ENCODE measurements at regions not wholly inside any gene's neighbourhood (a gene's known extent, or its start where the extent isn't known, plus 50 kb on each side); places are given as distances from the start of the nearest gene placed in this dataset.
"Not testable (repeated sequence)": the region's sequence is repeated elsewhere in the genome, so short reads cannot be mapped to it uniquely, and the experiment has no call there.

DNA sequence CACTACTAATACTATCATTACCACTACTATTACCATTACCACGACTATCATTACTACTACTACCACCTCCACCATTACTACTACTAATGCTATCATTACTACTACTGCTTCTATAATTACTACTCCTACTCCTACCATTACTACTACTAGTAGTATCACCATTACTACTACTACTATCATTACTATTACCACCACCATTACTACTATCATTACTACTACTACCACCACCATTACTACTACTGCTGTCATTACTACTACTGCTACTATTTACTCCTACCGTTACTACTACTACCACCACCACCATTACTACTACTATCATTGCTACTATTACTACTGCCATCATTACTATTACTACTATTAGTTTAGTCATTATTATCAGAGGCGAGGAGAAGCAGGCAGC, 140.9 kb upstream of the KCNJ15 start:
- DNase-seq, result no peak

- DNase-seq, result no peak
Observed at GRCh38 chr21:38119793-38120192, 137.0 kb upstream of the KCNJ15 start.

DNA sequence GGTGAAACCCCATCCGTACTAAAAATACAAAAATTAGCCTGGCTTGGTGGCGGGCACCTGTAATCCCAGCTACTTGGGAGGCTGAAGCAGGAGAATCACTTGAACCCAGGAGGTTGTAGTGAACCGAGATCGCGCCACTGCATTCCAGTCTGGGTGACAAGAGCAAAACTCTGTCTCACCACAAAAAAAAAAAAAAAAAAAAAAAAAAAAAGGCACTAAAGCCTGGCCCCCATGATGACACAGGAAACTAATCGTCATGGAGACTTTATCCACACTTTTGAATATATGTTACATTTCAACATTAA, 136.2 kb upstream of the KCNJ15 start:
- not testable (repeated sequence) for DNase-seq

DNA sequence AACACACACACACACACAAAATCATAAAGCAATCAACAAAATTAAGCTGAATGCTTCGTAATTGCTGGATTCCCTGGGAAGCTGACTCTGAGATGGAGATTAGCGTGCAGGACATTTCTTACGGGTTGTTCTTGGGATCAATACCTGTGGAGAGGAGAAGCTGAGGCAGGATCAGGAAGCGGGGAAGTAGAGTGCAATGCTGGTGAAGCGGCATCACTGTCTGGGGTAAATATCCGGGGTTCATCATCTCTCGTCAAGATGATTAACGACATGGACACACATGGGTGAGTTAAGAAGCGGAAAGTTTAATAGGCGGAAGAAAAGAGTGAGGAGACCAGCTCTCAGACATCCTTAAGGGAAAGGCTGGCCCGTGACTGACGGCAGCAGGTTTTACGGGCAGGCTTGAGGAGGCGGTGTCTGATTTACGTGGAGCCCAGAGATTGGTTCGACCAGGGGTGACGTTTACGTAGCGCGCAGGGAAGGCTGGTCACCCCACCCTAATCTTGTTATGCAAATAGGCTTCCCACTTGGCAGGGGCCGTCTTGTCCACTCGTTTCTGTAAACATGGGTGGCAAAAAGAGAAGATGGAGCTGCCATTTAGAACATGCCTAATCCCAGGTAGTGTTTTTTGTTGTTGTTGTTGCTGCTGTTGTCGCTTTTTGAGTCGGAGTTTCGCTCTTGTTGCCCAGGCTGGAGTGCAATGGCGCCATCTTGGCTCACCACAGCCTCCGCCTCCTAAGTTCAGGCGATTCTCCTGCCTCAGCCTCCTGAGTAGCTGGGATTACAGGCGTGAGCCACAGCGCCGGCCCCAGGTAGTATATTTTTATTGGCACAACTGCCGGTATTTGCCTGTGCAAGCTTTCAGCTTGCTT, 135.6 kb upstream of the KCNJ15 start:
- no peak for DNase-seq

GRCh38 chr21:38121888-38122720, 134.7 kb upstream of the KCNJ15 start:
- no peak for DNase-seq

DNA sequence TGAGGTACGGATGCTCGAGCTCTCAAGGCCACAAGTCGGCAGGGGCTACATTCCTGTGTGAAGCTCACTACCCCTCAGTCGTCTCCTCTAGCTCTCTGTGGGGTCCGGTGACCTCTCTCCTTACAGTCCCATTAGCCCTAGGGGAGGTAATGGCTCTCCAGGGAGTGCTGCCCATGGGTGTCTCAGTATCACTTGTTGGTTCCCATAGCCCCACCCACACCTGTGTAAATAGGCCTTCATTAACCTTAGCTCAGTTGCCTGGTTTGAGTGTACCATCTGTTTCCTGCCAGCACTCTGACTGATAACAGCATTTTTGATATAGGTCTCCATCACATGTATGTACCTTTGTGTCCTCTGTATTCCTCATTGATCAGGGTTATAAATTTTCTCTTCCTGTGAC, 133.2 kb upstream of the KCNJ15 start:
- DNase-seq, result peak; percentile 90

- peak; percentile 35 for DNase-seq
Observed at GRCh38 chr21:38126666-38127303, 130.0 kb upstream of the KCNJ15 start.

DNA sequence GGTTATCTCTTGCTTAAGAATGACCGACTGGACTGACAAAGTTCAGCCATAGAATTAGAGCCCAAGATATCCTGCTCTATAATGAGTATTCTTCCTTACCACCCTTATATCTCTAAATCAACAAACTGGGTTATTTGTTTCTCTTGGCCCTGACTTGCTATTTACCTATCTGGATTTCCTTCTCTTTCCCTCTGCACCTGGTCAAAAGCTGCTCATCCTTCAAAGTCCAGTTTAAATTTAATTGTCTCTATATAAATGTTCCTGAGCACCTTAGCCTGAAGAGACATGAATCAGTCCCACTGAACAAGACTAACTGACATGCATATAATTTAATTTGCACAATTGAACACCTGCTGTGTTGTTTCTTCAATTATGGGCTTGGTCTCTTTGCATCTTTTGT, 127.1 kb upstream of the KCNJ15 start:
- DNase-seq, result peak; percentile 78

GRCh38 chr21:38133240-38133639, 123.6 kb upstream of the KCNJ15 start:
- no peak for DNase-seq

DNA sequence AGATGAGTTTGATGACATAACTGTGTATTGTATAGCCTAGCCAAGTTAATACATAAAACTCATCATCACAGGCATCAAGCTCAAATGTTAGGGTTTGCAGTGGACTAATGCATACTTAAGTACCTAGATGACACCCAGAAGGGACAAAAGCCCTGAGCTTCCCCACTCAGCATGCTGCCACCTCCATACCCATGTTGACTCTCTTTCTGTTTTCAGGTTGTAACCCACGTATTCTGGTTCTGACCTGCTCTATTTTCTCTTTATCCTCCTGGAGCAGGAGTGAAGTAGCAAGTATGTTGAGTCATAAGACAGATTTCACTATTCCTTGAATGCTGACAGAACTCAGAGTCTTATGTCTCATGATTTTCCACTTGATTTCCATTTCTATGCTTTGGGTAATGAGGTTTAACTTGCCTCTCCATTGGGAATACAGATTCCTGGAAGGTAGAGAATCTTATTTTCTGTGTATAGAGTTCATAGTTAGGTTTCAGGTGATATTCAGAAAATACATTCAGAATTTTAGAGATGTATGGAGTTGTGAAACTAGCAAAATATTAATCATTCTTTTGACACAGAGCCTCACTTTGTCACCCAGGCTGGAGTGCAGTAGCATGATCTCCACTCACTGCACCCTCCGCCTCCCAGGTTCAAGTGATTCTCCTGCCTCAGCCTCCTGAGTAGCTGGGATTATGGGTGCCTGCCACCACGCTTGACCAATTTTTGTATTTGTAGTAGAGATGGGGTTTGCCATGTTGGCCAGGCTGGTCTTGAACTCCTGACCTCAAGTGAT, 122.5 kb upstream of the KCNJ15 start:
- DNase-seq, result no peak

DNA sequence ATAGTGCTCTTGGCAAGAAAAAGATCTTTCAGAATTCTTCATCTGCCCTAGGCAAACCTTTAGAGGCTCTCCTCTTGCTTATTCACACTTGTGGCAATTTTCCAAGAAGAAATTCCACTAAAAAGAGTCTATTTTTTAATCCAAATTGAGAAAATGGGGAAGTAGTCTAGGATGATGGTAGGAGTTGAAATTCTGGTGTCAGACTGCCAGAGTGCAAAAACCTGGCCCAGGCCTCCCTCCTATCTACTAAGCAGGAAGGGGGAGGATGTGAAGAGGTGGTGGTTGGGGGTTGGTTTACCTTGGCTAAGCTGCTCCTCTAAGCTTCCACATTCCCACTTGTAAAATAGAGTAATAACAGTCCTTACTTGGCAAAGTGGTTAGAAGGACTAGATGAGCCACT, 120.6 kb upstream of the KCNJ15 start:
- DNase-seq, result no peak

GRCh38 chr21:38139380-38140168, 117.2 kb upstream of the KCNJ15 start:
- peak; percentile 91 for DNase-seq

DNA sequence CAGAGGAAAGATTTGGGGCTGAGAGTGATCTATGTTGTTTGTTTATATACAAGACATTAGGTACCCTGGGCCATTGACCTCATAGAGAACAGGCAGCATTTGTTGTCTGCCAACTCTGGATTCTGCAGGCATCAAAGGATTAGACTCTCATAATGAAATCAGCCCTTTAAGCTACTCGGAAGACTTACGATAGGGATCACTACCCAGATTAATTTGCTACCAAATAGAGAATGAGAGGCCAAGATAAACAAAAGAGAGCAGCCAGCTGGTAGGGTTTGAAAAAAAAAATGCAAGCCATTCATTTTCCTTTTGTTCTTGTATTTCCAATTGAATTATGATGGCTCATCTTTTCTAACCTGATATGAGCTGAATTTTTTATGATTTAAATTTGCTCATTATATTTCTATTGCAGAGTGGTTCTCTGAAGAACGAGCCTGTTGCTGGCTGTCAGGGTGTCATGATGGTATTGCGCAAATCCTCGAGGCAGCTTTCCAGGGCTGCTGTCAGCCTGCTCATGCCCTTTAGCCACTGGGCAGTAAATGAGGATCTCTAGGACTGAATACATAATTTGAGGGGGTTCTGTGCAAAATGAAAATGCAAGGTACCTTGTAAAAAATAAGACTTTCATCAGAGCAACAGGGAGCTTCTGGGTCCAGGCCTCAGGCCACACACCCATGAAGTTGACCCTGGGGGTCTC, 116.4 kb upstream of the KCNJ15 start:
- peak; percentile 72 for DNase-seq

DNA sequence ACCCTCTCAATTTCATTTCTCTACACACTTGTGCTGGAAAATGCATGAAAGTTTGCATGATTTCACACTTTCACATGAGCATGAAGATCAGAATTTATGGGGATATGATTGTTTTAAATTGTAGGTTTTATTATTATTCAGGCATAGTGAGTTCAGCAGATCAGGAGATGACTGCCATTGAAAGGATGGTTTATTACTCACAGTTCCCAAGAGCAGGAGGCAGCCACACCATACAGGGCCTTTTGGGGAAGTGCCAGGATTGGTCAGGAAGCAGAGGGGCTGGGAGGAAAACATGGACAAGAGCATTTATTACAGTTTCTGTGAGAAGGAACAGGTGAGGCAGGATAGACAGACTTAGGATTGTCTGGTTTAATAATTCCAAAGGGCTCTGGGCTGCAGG, 114.6 kb upstream of the KCNJ15 start:
- DNase-seq, result no peak

DNA sequence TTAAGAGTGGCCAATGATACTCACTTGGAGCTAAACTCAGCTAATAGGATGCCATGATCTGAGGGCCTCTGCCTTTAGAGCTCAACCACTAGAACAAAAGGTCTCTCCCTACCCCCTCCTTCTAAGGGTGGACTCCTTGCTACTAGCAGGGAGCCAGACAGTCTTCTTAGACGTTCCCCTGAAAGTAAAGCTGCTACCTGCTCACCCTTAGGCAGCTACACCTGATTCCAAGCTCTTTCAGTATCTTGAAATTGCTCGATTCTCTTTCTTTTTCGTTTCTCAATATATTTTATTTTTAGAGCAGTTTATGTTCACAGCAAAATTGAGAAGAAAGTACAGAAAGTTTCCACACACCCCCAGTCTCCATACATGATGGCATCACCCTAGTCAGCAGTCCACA, 112.6 kb upstream of the KCNJ15 start:
- DNase-seq, result no peak

- no peak for DNase-seq
Observed at GRCh38 chr21:38145104-38145503, 111.7 kb upstream of the KCNJ15 start.

DNA sequence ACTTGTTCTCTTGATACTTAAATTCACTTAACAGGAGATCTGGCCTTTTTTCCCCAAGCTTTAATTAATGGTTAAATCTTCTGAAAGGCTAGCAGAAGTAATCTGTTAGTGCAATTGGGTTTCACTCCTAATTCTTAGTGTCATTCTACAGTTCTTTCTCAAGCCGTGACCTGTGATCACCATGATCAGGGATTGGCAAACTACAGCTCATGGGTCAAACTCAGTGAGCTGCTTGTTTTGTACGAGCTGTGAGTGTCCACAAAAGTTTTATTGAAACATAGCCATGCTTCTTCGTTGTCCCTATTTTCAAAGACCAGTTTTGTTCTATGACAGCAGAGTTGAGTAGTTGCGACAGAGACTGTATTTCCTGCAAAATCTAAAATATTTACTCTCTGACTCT, 109.4 kb upstream of the KCNJ15 start:
- DNase-seq, result no peak

GRCh38 chr21:38148046-38148445, 108.7 kb upstream of the KCNJ15 start:
- peak; percentile 73 for DNase-seq

DNA sequence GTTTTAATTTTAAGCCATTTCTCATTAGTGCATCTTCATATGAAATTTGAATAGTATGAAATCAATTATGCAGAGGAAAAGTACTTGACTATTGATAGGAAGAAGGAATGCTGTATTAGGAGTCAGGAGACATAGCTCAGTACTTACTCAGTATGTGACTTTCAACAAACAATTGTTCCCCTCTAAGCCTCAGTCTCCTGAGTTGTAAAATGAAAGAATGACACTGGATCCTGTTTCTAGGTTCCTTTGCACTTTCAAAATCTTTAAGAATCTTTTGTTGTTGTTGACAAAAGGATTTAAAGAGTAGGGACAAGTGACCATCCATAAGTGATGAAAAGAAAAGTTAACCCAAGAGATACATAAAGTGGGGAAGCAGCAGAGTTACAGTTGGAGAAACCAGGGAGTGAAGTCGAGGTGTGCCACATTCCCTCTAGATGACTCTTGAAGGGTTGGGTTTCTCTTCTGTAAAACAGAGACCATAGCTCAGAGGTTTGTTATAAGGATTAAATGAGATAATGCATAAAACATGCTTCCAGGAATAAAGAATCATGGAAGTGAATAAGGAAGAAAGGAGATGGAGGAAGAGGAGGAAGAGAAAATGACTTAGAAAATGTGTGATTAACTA, 105.7 kb upstream of the KCNJ15 start:
- no peak for DNase-seq

- no peak for DNase-seq
Observed at GRCh38 chr21:38156200-38156599, 100.6 kb upstream of the KCNJ15 start.

DNA sequence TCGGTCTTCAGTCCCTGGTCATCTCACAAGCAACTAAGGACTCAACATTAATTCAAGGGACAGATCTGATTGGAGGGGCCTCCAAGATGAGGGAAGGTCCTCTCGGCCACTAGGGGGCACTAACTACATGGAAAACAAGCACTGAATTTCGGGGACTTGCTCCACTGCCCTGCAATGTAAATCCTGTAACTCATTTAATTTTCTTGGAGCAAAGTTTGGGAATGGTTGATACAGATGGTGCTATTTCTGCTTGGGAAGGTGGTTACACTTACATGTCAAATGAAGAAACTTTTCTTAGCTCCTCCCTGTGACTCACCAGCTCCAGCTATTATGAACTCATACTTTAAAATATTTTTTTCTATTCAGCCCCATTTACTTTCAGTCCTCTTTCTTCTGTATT, 97.4 kb upstream of the KCNJ15 start:
- peak; percentile 8 for DNase-seq

All from DMS153 (cell line).